NCI-H2029 (cell line): ENCODE measurements at regions not wholly inside any gene's neighbourhood (a gene's known extent, or its start where the extent isn't known, plus 50 kb on each side); places are given as distances from the start of the nearest gene placed in this dataset.
"Not testable (repeated sequence)": the region's sequence is repeated elsewhere in the genome, so short reads cannot be mapped to it uniquely, and the experiment has no call there.

Experiments
- DNase-seq: peaks from one replicate; lab custom pipeline; 2025; lab: John Stamatoyannopoulos, UW

DNA sequence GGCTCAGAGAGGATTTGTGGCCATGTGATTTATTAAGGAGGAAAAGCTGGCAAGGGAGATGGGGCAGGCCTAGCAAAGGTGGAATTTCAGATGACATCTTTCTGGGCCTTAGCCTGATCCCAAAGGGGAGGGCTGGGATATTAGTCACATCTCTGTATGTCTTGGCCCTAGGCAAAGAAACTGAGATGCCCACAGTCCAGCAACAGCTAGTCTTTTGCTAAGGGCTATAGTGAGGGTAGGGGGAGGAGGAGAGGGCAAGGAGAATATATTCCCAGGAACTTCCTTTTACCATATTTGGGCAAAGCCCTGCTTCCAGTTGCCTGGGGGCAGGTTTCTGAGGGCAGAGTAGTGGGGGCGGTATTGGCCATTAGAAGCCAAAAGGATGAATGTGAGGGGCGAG lies 209.8 kb upstream of the NR3C2 start:
- DNase-seq: no peak

GRCh38 chr4:148649652-148650331 lies 207.6 kb upstream of the NR3C2 start:
- DNase-seq: no peak

- no peak for DNase-seq
Measured at GRCh38 chr4:148643851-148644250, 201.6 kb upstream of the NR3C2 start.

DNA sequence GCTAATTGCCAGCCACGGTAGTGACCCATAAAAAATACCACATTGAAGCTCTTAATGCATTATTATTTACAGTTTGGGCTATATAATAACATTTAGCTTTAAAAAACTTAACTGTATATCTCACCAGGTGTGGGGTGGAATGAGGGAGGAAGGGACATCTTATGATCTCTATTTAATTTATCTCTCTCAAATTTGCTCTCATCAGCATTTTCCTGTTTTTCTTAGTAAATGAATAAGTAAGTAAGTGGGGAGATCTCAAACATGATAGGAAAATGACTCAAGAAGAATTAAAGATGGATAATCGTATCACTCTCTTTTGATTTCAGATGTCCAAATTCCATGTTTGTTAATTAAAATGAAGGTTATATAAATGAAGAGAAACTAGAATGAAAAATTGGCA lies 200.7 kb upstream of the NR3C2 start:
- DNase-seq: no peak

- not testable (repeated sequence) for DNase-seq
Measured at GRCh38 chr4:148638079-148638478, 195.9 kb upstream of the NR3C2 start.

DNA sequence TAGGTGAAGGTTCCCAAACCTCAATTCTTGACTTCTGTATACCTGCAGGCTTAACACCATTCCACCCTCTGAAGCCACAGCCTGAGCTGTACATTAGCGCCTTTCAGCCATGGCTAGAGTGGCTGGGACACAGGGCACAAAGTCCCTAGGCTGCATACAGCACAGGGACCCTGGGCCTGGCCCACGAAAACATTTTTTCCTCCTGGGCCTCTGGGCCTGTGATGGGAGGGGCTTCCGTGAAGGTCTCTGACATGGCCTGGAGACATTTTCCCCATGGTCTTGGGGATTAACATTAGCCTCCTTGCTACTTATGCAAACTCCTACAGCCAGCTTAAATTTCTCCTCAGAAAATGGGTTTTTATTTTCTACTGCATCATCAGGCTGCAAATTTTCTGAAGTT lies 195.2 kb upstream of the NR3C2 start:
- DNase-seq: not testable (repeated sequence)

- DNase-seq: no peak
Measured at GRCh38 chr4:148634476-148634875, 192.3 kb upstream of the NR3C2 start.

DNA sequence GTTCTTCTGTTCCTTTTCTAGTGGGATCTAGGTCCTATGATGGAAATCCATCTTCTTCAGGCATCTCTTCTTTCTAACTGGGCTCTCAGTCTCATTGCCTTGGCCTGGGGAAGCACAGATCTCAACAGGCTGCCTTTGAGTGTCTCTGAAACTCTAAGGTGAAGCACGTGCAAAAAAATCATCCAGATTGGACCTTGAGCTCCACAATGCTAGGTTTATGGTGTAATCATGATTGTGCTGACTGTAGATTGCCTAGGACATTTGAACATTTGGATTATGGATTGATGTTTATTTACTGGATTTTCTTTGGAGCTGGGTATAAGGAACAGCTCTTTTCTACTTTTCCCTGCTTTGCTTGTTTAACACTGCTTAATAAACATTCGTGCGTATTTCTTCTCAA lies 191.5 kb upstream of the NR3C2 start:
- DNase-seq: no peak

- no peak for DNase-seq
Measured at GRCh38 chr4:148632476-148632875, 190.3 kb upstream of the NR3C2 start.

DNA sequence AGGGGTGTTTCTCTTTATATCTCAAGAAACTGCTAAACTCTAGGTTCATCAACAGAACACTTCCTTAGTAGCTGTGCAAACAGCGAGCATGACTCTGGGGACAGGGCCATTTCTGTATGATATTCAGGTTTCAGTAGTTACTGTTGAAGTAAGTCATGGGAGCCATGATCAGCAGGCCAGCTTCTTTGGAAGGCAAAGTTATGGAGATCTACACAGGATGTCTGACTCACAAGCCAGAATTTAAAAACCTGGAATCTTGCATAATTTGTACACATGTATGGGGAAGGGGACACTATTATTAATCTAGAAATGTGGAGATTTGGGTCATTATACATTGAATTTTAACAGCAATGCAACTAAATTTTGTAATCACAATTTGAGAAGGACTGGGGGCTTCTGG lies 187.8 kb upstream of the NR3C2 start:
- no peak for DNase-seq

DNA sequence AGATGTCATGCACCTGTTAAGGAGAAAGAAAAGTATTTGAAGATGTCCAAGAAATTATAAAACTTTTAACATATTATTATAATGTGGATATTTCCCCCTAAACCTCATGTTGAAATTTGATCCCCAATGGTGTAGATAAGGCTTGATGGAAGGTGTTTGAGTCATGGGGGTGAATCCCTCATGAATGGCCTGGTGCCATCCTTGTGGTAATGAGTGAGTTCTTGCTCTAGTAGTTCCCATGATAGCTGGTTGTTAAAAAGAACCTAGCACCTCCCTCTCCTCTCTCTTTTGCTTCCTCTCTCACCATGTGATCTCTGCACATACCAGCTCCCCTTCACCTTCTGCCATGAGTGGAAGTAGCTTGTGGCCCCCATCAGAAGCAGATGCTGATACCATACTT lies 176.6 kb upstream of the NR3C2 start:
- no peak for DNase-seq

GRCh38 chr4:148608968-148609367 lies 166.8 kb upstream of the NR3C2 start:
- DNase-seq: no peak

GRCh38 chr4:148598418-148599207 lies 156.4 kb upstream of the NR3C2 start:
- DNase-seq: not testable (repeated sequence)

DNA sequence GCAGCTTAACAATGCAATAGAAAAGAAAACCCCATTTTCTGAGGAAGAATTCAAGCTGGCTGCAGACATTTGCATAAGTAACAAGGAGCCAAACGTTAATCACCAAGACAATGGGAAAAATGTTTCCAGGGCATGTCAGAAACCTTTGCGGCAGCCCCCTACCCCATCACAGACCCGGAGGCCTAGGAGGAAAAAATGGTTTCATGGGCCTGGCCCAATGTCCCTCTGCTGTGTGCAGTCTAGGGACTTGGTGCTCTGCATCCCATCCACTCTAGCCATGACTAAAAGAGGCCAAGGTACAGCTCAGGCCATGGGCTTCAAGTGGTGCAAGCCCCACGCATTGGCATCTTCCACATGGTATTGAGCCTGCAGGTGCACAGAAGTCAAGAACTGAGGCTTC lies 147.0 kb upstream of the NR3C2 start:
- no peak for DNase-seq

DNA sequence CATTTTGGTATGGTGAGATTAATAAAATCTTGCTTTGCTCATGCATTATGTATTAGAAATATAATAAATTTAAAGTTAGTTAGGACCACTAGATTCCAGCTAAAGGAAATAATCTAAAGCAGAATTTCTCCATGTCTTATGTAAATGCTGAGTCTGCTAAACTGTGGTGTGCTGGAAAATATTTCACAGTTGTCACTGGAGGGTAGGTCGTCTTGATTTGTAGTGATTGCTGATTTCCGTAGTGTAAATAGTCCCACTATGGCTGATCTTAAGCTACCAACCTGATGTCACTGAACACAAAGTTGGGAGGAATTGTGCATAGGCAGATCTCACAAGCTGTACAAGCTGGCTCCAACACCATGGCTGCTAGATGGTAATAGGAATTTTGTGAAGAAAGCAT lies 133.4 kb upstream of the NR3C2 start:
- no peak for DNase-seq

GRCh38 chr4:148574911-148575310 lies 132.7 kb upstream of the NR3C2 start:
- DNase-seq: no peak

GRCh38 chr4:148574502-148574901 lies 132.3 kb upstream of the NR3C2 start:
- no peak for DNase-seq

DNA sequence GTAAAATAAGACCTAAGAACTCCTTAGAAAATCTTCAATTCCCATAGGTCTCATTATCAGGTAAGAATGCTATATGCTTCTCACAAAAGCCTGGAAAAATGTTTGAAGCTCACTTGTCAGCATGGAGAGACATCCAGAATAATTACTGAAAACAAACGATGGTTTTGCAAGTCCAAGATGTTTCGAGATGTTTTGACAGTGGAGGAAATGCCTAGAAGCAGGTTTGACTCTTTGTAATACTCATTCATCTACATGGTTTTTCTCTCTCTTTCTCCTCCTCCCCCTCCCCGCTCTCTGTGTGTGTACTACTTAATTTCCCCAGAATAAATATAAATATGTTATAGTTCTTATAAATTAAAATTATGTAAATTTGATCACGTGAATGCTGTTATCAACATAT lies 131.9 kb upstream of the NR3C2 start:
- no peak for DNase-seq

DNA sequence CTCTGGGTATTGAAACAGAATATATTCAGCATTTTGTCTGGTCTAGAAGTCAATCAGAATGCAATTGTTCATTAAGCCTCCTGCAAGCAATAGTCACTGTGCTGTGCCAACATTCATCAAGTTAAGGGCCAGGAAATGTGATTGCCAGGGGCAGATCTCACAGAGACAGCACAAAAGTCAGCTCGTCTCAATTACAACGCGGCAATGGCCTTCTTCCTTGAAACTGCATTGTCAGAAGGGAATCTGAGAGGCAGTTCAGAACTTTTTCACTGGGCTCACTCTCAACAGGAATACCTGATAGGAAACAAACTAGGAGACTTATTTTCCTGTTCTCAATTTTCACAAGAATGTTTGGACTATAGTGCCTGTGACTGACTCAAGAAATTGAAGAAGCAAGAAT lies 131.1 kb upstream of the NR3C2 start:
- DNase-seq: no peak

- no peak for DNase-seq
Measured at GRCh38 chr4:148565801-148566200, 123.6 kb upstream of the NR3C2 start.

DNA sequence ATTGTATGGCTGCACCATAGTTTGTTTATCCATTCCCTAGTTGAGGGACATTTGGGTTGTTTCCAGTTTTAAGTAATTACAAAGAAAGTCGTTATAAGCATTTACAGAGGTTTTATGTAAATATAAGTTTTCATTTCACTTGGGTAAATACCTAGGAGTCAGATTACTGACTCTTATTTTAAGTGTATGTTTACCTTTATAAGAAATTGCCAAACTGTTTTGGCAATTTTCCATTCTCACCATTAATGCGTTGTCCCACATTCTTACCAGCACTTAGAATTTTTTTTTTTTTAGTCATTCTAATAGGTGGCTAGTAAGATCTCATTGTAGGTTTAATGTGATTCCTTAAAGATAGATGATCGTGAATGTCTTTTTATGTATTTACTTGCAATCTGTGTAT lies 121.5 kb upstream of the NR3C2 start:
- DNase-seq: no peak

GRCh38 chr4:148561467-148561866 lies 119.3 kb upstream of the NR3C2 start:
- DNase-seq: no peak

GRCh38 chr4:148557793-148558192 lies 115.6 kb upstream of the NR3C2 start:
- no peak for DNase-seq

- DNase-seq: no peak
Measured at GRCh38 chr4:148550788-148551187, 108.6 kb upstream of the NR3C2 start.
